HG02763 (cell line): ENCODE measurements at regions not wholly inside any gene's neighbourhood (a gene's known extent, or its start where the extent isn't known, plus 50 kb on each side); places are given as distances from the start of the nearest gene placed in this dataset.

Source experiments
- ATAC-seq: cut with Tn5 transposase; IDR thresholded peaks from one replicate; pipeline ENCODE4 v1.9.1; 2021; ENCODE audit warnings: mild to moderate bottlenecking, moderate library complexity; ENCODE audit not compliant: unreplicated experiment

- no peak for ATAC-seq
Measured at GRCh38 chr4:111977419-111977965, 167.8 kb upstream of the FAM241A start.

DNA sequence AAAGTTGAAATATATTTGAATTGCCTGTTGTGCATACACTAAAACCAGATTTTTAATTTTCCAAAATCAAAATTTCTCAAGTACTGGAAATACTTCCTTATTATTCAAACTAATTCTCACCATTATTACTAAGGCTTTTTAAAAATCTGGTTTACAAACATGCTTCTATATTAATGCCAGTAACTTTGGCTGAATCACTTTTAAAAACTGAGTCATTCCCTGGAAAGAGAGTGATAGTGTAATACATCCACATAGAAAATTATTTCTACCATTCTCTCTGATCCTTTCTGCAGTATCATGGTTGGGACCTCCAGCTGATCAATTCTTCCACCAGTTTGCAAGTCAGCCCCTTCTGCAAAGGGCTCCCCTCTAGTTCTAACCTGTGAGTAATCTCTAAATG is 165.3 kb upstream of the FAM241A start:
- no peak for ATAC-seq

- no peak for ATAC-seq
Measured at GRCh38 chr4:111982089-111982488, 163.2 kb upstream of the FAM241A start.

DNA sequence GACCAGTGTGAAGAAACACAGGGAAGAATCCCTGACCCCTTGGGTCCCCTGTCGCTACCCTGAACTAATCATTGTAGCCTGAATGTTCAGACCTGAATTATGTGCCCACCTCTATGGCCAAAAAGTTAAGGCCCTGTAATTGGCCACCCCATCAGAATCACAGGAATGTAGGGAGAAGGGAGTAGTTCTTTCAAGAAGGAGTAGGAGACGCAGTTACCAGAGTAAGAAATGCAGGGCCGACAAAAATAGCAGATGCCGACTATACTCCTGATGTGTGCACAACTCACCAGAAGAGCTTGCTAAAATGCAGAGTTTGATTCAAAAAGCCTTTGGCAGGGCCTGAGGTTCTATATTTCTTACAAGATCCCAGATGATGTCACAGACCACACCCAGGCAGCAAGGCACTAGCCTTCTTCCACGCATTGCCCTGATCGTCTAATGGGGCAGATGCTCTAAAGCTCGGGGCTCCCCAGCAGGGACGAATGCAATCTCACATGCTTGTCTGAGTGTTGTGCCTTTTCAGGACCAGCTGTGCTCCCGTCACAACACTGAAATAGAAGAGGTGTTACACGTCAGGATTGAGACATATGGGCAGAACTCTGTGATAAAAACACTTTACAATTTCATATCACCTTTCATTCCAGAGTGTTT is 161.0 kb upstream of the FAM241A start:
- ATAC-seq: no peak

DNA sequence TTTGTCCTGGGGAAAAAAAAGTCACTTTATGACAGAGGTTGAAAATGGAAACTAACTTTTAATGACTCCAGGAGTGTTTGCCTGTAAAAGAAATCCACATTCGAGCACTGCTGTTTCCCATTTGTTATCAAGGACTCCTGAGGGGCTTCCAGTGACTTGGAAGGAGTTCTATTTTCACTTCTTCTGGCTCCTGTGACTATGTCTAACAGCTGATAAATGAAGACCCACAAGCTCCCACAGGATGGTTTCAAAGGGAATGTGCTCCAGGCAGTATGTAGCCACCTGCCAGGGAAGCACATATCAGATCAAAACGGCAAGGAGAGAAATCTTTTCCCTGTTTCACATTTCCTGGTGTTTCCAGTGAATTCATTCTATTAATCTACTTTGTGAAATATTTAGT is 159.8 kb upstream of the FAM241A start:
- no peak for ATAC-seq

- ATAC-seq: no peak
Measured at GRCh38 chr4:111986095-111986494, 159.2 kb upstream of the FAM241A start.

GRCh38 chr4:111988514-111988913 is 156.7 kb upstream of the FAM241A start:
- no peak for ATAC-seq

DNA sequence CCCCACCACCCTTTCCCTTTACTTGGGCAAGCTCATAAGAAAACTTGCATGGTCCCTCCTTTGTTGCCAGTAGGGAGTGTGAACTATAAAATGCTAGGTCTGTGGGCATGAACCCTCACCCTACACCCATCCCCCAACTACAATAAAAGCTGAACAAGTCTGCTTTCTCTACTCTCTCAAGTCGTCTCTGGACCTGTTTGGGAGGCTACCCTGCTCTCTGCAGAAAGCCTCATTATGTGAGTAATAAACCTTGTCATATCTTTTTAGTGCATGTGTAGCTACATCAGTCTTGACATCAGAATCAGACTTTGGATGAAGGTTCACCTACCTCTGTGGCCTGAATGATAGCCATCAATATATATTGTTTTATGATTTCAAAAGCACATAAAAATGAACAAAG is 155.4 kb upstream of the FAM241A start:
- no peak for ATAC-seq

- ATAC-seq: peak; percentile 97
Measured at GRCh38 chr4:111991163-111991562, 154.1 kb upstream of the FAM241A start.

DNA sequence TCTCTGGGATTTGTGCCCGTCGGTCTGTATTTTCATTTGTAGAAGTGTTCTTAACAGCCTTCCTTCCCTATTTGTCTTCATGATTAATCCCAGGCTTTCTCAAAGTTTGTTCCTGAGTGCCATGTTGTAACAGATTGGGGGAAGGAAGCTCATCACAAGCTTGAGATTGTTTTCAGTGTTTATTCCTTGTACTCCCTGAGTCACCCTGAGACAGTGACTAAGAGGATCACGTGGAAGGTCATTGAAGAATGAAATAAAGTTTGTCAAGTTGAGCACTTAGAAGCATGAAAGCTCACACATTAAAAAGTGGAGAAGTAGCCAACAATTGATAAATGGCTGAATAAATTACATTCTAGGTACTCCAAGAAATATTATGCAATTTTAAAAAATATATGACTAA is 153.5 kb upstream of the FAM241A start:
- no peak for ATAC-seq

DNA sequence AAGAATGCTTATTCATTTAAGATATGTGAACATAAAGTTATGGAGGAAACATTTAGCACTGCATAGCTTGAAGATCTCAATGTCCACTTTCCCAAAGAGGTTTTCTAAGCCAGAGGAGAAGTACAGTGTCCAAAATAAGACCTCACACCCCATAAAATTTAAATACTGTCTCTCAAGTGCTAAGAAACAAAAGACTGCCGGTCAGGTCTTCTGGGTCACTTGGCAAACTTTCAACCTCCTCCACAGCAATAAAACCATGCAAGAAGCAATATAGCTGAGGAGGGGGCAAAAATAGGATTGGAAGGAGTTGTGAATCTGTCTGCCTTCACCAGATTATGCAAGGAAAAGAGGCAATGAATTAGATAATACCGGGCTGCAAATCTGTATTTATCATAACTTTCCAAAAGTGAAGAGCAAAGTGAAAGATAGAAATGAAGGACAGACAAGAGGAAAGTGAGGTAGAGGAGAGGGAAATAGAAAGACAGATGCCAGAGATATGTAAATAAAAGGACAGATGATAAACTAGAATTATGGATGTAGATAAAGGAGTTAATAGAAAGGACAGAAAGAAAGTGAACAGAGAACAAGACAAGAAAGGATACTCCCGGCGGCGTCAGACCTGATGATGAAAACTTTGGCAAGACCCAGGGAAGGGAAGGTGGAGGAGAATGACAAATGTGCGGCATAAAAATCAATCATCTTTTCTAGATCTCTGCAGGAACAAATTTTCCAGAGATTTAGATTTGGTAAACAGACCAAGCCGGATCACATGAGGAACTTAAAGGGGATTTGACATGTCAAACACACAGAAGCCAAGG is 152.7 kb upstream of the FAM241A start:
- no peak for ATAC-seq

DNA sequence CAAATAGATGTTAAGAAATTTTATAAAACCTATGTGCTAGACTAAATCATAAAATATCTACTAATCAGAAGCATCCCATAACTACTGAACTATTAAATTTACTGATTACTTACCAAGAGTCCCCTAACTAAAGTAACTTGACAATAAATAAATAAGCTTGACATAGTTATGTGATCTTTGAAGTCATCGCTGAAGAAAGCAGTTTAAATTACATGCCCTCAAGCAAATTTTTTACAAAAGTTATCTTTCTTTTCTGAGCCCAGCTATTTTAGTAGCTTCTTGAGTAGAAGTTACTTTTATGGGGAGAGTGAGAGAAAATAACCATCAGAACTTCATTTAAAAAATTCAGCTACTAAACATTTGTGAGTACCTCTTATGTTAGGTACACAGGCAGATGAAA is 150.9 kb upstream of the FAM241A start:
- no peak for ATAC-seq

- no peak for ATAC-seq
Measured at GRCh38 chr4:111997785-111998184, 147.5 kb upstream of the FAM241A start.

- no peak for ATAC-seq
Measured at GRCh38 chr4:111999801-112000200, 145.5 kb upstream of the FAM241A start.

- ATAC-seq: no peak
Measured at GRCh38 chr4:112001041-112001440, 144.2 kb upstream of the FAM241A start.

- ATAC-seq: no peak
Measured at GRCh38 chr4:112002248-112002661, 143.0 kb upstream of the FAM241A start.

GRCh38 chr4:112003231-112003907 is 141.9 kb upstream of the FAM241A start:
- no peak for ATAC-seq

DNA sequence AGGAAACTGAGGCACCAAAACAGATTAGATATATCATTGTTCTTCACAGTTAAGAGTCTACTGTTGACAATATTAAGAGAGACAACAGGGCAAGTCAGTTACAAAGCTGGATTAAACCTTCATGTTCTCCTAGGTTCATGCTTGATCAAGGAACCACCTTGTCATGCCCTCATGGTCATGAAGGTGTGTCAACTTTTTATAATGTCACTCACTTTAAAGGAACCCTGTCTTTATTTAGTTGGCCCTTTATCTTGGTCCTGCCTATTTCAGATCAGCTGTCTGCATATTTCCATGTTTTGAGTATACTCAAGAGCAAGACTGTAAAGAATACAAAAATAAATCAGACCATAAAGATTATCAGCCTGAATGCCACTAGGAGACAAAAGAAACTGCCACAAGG is 140.2 kb upstream of the FAM241A start:
- no peak for ATAC-seq

GRCh38 chr4:112007391-112007790 is 137.9 kb upstream of the FAM241A start:
- no peak for ATAC-seq

GRCh38 chr4:112015960-112016359 is 129.3 kb upstream of the FAM241A start:
- ATAC-seq: no peak

DNA sequence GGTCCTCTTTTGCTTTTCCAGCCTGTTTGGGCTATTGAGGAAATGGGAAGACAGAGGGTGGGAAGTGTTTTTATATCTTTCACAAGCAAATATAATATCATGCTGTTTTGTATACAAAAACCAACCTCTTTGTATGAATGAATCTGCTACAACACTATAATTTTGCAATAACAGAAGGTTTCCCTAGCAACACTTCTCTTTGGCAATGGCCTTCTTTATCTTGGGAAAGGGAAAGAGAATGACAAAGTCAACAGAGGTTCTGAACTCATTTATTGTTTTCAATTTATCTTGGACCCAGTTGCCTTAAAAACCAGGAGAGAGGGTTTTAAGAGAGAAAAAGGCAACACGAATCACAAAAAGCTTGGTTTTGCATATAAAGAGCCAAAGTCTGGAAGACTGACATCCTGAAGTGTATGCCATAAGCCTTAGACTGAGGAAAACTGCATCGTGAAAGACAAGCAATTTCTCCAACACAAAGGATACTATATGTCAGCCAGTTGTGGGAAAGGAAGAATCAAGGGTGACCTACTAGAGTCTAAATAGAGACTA is 121.8 kb upstream of the FAM241A start:
- no peak for ATAC-seq
